PC-3 (cell line): ENCODE measurements at regions not wholly inside any gene's neighbourhood (a gene's known extent, or its start where the extent isn't known, plus 50 kb on each side); places are given as distances from the start of the nearest gene placed in this dataset.
"Not testable (repeated sequence)": the region's sequence is repeated elsewhere in the genome, so short reads cannot be mapped to it uniquely, and the experiment has no call there.

Experiments used
- EZH2 ChIP-seq: fragments of 300-600 bp; sonication (generic); IDR thresholded peaks from one replicate; pipeline ENCODE4 v1.6.1; 2017; ENCODE audit warnings: antibody characterized with exemption, mild to moderate bottlenecking, low read length; ENCODE audit not compliant: unreplicated experiment
- EZH2phosphoT487 ChIP-seq: fragments of 300-600 bp; sonication (generic); IDR thresholded peaks from 2 replicates; pipeline ENCODE4 v1.6.1; 2018; ENCODE audit warnings: mild to moderate bottlenecking, antibody characterized with exemption, low read length, borderline replicate concordance
- TF ChIP-seq, protein P1 (sequence below): fragments of 300-600 bp; sonication (generic); conservative IDR thresholded peaks from 2 replicates; pipeline ENCODE4 v1.5.1; 2017; ENCODE audit warnings: antibody characterized with exemption, low read depth, mild to moderate bottlenecking, low read length

DNA sequence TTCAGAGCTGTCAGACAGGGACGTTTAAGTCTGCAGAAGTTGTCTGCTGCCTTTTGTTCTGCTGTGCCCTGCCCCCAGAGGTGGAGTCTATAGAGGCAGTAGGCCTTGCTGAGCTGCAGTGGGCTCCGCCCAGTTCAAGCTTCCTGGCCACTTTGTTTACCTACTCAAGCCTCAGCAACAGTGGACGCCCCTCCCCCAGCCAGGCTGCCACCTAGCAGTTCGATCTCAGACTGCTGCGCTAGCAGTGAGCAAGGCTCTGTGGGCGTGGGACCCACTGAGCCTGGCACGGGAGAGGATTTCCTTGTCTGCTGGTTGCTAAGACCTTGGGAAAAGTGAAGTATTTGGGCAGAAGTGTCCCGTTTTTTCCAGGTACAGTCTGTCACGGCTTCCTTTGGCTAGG, 59.6 kb upstream of the SMARCAD1 start:
- TF ChIP-seq, protein P1, sequence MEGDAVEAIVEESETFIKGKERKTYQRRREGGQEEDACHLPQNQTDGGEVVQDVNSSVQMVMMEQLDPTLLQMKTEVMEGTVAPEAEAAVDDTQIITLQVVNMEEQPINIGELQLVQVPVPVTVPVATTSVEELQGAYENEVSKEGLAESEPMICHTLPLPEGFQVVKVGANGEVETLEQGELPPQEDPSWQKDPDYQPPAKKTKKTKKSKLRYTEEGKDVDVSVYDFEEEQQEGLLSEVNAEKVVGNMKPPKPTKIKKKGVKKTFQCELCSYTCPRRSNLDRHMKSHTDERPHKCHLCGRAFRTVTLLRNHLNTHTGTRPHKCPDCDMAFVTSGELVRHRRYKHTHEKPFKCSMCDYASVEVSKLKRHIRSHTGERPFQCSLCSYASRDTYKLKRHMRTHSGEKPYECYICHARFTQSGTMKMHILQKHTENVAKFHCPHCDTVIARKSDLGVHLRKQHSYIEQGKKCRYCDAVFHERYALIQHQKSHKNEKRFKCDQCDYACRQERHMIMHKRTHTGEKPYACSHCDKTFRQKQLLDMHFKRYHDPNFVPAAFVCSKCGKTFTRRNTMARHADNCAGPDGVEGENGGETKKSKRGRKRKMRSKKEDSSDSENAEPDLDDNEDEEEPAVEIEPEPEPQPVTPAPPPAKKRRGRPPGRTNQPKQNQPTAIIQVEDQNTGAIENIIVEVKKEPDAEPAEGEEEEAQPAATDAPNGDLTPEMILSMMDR: not testable (repeated sequence)
- TF ChIP-seq EZH2, EZH2phosphoT487: not testable (repeated sequence)
